ENCODE measurements at regions not wholly inside any gene's neighbourhood (a gene's known extent, or its start where the extent isn't known, plus 50 kb on each side); places are given as distances from the start of the nearest gene placed in this dataset.

DNA sequence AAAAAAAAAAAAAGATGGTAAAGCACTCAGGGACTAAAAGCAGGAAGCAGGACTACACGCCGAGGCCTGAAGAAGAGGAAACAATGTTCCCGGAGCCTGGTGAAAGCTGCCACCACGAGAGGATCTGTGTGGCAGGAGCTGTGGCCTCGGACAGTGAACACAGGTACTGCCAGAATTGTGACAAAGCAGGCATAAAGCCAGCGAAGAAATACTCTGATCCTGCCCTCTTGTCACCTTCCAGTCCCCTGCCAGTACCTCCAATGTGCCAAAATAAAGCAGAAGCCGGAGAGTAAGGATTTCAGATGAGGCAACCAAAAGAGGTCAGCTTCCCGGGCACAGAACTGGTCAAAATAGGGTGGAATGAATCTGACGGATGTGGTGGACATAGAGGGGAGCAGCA lies 211.5 kb upstream of the TARS1 start:
- DNase-seq, result peak; percentile 41
- peak; percentile 85 for ATAC-seq
- intact Hi-C loops (cut with micrococcal nuclease), result no loop called here

DNA sequence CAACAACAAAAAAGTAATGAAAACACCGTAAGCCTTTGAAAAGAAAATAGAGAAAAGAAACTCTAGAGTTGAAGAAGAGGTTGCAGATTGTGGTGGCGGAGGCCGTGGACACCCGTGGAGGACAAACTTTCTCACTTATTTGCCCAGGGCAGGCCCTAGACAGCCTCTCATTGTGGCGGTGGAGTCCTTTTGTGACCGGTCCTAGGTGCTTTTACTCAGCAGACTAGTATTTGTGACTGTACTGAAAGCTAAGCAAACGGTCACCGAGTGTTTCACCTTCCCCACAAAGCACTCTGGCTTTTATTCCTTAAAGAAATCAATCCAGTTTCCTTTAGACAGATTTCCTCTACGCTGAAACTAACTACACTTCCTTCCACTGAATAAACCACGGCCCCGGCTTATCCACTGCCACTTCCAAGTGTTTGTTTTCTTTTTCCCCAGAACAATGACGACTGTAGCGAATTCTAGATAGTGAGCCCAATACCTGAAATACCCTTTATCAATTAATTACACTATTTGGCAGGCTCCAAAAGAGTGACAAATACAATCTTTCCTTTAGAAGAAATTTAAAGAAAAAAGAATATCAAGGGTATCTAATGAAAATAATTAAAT lies 210.2 kb upstream of the TARS1 start:
- DNase-seq (no peak), ATAC-seq (no peak)
- intact Hi-C loops (cut with micrococcal nuclease), result no loop called here

DNA sequence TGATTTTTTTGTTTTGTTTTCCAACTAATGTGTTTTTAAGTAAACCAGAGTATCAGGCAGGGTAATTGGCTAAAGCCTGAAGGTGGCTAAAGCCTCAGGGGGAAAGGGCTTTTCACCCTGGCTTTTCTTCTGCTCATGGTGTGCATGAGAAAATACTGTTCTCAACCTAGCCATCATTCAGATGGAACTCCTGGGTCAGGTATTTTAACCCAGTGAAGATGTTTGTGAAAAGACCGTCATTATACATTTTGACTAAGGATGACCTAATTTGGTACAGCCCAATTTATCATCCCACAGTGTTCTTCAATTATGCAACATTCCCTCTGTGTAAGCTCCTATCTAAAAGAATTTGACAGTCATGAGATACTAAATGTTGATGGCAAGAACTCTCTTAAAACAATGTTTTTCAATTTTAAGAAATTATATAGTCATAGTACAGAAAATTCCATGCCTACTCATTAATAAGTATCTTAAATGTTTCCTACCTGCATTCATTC lies 209.5 kb upstream of the TARS1 start:
- DNase-seq (no peak), ATAC-seq (no peak)
- intact Hi-C loops (cut with micrococcal nuclease), result no loop called here

DNA sequence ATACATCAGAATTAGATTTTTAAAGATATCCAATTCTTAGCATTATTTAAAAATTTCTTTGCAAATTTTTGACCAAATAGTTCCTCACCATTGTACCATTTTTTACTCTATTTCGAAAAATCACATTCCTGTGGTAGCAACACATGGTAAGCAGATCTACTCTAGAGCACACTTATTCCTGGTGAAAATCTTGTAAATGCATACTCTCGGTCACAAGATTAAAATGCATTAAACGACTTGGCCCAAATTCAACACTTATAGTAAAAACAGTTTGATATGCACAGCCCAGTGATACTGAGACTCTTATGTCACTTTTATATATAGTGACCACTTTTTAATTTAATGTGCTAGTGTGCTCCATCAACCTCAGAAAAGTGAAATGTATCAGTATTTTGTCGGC lies 208.8 kb upstream of the TARS1 start:
- DNase-seq (no peak), ATAC-seq (no peak)
- intact Hi-C loops (cut with micrococcal nuclease), result no loop called here

DNA sequence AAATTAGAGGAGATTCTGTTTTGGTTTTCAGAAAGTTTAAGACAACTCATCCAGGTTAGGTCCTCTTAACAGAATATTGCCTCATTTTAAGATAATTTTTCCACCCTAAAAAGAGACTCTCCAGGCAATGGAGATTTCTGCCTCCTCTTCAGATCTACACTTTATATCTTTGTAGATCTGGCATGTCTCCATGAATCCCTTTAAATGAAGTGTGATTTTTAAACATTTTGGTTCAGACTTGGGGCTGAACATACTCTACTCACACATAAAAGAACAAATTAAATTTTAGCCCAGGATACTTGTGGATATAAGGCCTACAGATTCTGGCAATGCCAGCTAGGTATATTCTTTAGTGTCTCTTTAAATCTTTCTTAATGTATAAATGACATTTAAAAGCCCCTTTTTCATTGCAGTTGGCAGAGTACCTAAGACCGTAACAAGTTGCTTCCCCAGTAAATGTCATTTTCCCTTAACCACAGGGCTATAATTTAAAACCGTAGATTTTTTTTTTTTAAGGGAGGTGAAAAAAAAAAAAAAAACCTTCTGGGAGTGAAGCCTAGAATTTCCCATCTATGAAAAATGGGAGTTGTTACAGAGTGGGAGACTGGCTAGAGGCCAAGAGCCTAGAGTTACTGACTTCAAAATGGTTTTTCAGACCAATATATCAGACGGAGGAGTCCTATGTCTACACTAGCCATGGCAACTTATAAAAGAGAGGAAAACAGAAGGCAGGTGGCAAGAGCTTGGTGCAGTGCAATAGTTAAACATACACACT lies 207.8 kb upstream of the TARS1 start:
- ATAC-seq (no peak), DNase-seq (no peak)
- intact Hi-C loops (cut with micrococcal nuclease), result no loop called here

DNA sequence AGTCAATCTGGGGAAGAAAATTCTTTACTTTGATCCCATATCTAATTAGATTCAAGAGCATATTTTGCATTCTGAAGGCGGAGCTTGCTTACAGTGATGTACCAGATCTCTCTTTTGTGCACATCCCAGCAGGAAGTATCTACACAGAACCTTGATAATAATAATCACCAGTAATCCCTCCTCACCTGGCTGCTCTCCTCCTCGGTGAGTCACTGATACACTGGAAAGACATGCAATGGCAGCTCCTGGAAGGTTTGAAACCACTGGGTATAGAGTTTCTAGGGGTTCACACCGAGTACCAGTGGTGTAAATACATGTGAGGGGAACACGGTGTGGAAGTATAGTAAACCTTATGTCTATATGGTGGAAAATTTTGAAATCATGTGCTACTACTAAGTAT lies 205.5 kb upstream of the TARS1 start:
- ATAC-seq, result no peak
- no peak for DNase-seq
- intact Hi-C loops (cut with micrococcal nuclease), result no loop called here

DNA sequence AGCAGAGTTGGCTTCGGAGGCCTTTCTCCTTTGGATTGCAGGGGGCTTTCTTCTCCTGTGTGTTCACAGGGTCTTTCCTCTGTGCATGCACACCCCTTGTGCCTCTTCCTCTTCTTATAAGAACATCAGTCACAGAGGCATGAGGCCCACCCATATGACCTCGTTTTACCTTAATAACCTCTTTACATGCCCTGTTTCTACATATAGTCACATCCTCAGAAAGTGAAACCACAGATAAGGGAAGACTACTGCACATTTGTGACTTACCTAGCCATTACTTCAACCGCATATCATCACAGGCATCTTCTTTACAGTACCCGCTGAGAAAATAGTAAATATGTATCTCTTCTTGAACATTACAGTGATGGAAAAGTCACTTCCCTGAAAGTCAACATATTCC lies 204.9 kb upstream of the TARS1 start:
- ATAC-seq, result no peak
- DNase-seq, result no peak
- intact Hi-C loops (cut with micrococcal nuclease), result no loop called here

DNA sequence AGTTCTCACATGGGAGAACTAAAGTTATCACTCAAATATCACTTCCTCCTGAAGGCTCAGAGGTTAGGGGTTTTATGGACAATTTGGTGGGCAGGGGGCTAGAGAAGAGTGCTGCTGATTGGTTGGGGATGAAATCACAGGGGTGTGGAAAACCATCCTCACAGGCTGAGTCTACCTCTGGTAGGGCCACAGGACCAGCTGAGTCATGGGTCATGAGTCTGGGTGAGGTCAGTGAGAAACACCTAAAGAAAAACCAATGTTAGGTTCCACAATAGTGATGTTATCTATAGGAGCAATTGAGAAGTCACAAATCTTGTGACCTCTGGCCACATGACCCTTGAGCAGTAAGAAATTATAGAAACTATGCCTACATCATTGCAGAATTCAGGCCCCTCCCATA lies 203.3 kb upstream of the TARS1 start:
- DNase-seq (no peak), ATAC-seq (no peak)
- intact Hi-C loops (cut with micrococcal nuclease), result no loop called here

DNA sequence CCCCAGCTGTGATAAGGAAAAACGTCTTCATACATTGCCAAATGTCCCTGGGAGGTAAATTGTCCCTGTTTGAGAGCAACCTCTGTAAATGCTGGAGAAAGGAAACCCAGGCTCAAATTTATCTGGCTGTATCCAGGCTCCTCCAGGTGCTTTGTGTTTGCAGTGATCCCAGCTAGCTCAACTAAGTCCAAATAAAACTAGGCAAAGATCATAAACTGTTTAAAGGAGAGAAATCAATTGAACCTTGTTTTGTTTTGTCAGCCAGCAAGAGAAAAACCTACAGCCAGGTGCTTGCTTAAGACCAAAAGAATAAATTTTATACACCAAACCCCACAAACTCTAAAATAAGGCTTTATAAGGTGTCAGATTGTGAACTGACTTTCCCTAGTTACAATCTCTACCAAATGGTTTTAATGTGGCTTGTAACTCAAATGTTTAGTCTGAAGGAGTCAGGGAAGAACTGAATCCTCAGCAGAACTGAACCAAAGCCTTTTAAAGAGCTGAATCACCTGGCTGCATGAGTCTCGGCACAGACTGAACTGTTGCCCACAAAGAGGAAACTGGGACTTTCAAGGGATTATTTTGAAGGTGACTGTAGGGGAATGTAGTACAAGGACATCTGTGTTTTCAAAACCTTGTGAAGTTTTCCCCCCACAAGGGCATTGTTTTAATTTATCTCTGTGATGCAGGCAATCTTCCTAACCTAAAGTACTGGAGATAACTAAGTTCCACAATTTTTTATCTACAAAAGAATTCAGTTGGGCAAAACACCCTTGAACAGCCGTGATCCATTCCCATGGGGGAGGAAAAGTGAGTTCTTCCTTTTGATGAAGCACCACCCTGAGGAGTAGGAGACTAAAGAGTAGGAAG lies 201.7 kb upstream of the TARS1 start:
- no peak for DNase-seq
- ATAC-seq, result no peak
- intact Hi-C loops (cut with micrococcal nuclease), result no loop called here

DNA sequence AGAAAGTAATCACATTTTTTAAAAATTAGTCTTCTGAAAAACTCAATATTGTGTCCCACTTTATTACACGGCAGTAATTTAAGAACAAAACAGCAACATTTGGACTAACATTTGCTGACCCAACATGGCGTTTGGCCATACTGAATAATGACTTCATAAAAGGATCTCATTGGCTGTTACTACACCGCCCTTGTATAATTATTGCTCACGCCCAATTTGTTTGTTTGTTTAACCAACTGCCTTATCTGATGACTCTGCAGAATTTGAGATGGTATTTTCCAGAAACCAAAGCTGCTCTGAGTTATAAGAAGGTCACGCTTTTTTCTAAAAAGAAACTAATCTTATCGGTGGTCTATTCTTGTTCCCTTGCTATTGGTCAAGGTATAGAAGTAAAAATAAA lies 200.2 kb upstream of the TARS1 start:
- intact Hi-C loops (cut with micrococcal nuclease), result no loop called here
- ATAC-seq, result no peak

DNA sequence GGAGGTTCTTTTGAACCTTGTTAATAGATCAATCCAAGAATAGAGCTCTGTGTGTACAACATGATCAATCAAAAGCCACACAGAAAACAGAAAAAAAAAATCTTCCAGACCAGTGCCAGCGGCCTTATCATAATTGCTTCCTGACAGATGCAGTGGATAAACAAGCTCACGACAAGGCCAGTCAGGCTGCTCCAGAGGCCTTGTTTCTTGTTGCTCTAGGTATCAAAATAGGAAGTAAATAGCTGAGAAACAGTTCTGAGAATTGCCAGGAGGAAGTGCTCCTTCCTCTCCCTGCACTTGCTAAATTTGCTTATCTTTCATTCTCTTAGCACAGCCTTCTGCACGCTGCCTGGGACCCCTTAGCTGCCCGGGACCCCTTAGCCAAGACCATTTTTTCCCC lies 199.0 kb upstream of the TARS1 start:
- DNase-seq (no peak), ATAC-seq (peak; percentile 26)
- intact Hi-C loops (cut with micrococcal nuclease), result no loop called here

More for the DNA sequence above, 200.2 kb upstream of the TARS1 start:
- DNase-seq, result no peak

DNA sequence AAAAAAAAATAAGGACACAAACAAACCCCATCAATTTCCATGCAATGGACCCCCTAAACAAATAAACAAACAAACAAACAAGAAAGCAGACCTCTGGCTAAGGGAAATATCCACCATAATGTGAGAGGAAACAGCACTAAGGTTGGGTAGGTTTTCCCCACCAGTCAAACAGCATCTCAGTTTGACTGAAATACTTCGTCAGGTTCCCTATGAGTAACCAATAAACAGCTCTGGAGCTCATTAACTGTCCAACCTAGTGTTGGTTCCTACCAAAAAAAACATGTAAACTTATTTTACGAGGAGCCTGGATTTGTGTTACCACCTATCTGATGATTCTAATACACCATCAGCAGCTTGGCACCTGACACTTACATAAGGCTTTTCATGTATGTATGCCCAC lies 198.5 kb upstream of the TARS1 start:
- no peak for DNase-seq
- intact Hi-C loops (cut with micrococcal nuclease), result no loop called here
- ATAC-seq, result no peak

DNA sequence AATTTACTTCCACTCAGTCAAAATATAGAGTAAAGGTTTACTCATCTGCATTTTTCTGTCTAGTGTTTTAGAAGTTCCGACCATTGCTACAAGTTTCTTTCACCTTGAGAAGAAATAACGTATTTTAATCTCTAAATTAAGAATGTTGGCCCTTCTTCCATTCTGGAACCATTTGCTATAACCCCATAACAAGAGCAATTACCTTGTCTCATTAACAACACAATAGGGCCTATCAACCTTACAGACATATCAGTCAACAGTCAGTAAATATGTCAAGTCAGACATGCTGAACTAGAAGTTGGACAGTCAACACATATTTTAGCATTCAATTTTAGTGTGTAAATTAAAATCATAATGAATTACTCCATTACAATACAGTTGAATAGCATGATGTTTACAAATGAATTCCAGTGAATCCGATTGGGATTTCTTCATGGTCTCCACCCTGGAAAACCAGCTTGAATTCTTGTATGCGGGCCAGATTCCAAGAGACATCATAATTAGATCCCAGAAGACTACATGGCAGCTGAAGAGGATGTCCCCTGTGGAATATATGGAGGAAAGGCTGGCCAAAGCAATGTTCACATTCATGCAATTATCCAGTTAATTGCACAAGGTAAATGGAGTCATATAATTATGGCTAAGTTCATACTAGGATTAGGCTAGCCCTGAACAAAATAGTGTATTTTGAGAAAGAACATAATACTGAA lies 196.2 kb upstream of the TARS1 start:
- ATAC-seq, result no peak
- intact Hi-C loops (cut with micrococcal nuclease), result no loop called here
- DNase-seq, result no peak

DNA sequence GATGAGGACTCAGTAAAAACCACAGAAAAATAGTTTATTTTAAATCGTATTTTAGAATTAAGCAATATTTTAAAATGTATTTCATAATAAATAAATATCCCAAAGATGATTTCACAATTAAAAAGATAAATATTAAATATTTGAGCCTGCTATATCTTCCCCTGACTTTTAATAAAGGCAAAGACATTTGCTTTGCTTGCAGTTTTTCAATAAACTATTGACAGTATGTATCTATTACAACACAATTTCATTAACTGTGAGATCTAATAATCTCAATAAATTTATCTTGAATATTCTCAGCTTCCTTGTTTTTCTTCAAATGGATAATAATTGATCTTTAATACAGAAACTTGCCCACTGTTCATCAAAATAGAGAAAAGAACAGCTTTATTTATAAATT lies 186.2 kb upstream of the TARS1 start:
- no peak for ATAC-seq
- intact Hi-C loops (cut with micrococcal nuclease), result no loop called here
- DNase-seq, result no peak

DNA sequence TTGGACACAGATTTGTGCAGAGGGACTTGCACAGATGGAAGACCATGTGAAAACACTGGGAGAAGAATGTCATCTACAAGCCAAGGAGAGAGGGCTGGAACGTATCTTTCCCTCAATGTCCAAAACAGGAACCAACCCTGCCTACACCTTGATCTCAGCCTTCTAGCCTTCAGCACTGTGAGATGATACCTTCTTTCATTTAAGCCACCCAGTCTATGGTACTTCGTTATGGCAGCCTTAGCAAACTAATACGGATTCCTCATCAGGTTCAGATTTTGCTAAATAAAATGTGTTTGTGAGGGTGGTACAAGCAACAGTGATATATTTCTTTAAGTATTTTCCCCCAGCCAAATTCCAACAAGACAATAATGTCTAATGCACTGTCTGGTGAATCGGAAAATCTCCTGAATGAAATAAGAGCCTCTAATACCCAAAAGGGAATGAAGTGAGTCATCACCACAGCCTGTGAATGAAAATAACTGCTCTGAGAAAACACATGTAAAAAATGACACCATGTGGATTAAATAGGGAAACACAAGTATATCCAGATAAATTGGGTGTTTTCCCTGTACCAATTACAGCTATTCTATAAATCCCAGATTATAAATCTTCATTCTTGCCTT lies 182.8 kb upstream of the TARS1 start:
- ATAC-seq, result peak; percentile 68
- no peak for DNase-seq
- intact Hi-C loops (cut with micrococcal nuclease), result no loop called here

DNA sequence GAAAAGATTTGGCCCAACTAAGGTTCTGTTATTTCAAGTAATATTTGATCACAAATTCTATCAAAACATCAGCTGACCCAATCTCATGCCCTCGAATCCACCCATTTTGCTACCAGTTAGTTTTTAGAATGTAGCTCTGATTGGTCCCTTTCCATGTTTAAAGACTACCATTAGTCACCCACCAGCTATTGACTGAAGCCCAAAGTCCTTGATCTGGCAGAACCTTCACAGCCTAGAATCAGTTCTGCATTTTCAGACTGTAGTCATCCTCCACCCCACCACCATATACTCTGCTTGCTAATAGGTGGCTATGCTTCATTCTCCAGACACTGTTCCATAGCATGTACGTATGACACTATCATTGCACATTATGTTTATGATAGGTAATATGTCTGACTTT lies 182.2 kb upstream of the TARS1 start:
- no peak for ATAC-seq
- intact Hi-C loops (cut with micrococcal nuclease), result no loop called here
- no peak for DNase-seq

DNA sequence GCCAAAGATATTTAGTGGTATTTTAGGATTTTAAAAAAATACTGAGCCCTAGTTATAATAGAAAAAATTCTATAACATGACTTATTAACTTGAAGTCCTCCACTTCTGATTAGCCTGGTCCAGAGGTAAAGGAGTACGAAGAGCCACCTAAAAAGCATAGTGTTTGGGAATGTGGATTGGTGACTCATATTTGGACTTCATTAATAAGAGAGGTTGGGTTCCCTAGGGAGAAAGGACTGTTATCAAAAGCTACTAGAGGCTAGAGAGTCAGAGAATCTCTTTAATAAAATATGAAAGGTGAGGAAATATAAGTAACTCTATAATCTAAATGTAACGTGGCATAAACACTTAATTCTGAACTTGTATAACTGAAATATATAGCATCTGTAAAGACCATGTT lies 180.7 kb upstream of the TARS1 start:
- ATAC-seq (no peak), DNase-seq (no peak)
- intact Hi-C loops (cut with micrococcal nuclease), result no loop called here

DNA sequence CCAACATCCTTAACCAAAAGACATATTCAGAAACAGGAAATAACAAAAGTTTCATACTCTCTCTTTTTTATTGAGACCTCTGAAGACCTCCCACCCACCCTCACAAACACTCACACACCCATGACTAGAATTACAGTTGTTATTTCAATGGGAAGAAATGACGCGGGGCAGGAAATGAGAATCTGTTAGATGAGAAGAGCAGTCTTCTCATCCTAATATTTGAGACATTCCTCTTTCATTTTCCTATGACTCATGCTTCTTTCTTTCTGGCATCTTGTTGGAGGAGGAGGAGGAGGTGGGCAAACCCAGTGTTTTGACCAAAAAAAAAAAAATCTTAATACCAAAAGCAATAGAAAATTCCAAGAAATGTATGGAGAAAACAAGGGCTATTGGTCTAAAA lies 179.5 kb upstream of the TARS1 start:
- DNase-seq (no peak), ATAC-seq (no peak)
- intact Hi-C loops (cut with micrococcal nuclease), result no loop called here

DNA sequence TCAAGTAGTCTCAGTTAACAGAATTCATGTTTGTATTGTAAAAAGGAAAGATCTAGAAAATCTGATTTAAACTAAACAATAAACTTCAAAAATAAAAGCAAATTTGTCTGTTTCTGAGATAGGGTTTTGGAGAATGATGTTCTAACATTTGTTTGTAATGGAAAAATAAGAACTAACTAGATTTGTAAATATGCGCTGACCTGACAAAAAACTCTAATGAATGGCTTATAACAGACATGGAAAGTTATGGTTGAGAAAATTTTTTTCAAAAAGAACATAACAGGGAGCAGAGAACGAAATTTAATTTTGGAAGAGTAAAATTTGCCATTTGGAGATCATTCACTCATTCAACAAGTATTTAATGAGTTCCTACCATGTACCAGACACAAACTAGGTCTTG lies 179.0 kb upstream of the TARS1 start:
- intact Hi-C loops (cut with micrococcal nuclease), result no loop called here
- DNase-seq, result no peak
- ATAC-seq, result no peak
